Neural progenitor cell (in vitro differentiated cells): ENCODE measurements at regions not wholly inside any gene's neighbourhood (a gene's known extent, or its start where the extent isn't known, plus 50 kb on each side); places are given as distances from the start of the nearest gene placed in this dataset.
A peak's percentile ranks its signal among the peaks of the same experiment; 100 is the strongest.

Source experiments
- DNase-seq: peaks from one replicate; pipeline ENCODE4 v3.0.0-alpha.2; 2016; ENCODE audit warnings: low spot score
- H2AFZ ChIP-seq: fragments of 200-600 bp; sonication (generic); replicated peaks from 2 replicates; pipeline ENCODE4 v1.6.1; 2016; ENCODE audit warnings: antibody characterized with exemption
- H3F3A ChIP-seq: fragments of 200-600 bp; sonication (generic); 2 replicates; pipeline ENCODE4 v1.6.1; 2016; ENCODE audit warnings: antibody characterized with exemption, low read depth
- H3K27ac ChIP-seq: fragments of 200-600 bp; sonication (generic); 2 replicates; pipeline ENCODE4 v1.5.1; 2016; ENCODE audit warnings: mild to moderate bottlenecking
- H3K27me3 ChIP-seq: fragments of 200-600 bp; sonication (generic); 2 replicates; pipeline ENCODE4 v1.6.1; 2016; ENCODE audit warnings: mild to moderate bottlenecking, moderate library complexity
- H3K36me3 ChIP-seq: fragments of 200-600 bp; sonication (generic); 2 replicates; pipeline ENCODE4 v1.5.1; 2016
- H3K4me1 ChIP-seq: fragments of 200-600 bp; sonication (generic); 2 replicates; pipeline ENCODE4 v1.6.1; 2016; ENCODE audit warnings: mixed run types
- H3K4me2 ChIP-seq: fragments of 200-600 bp; sonication (generic); 2 replicates; pipeline ENCODE4 v1.6.1; 2016
- H3K4me3 ChIP-seq: fragments of 200-600 bp; sonication (generic); 2 replicates; pipeline ENCODE4 v1.5.1; 2016
- H3K79me2 ChIP-seq: fragments of 200-600 bp; sonication (generic); 2 replicates; pipeline ENCODE4 v1.6.1; 2016; ENCODE audit warnings: low read depth
- H3K9ac ChIP-seq: fragments of 200-600 bp; sonication (generic); 2 replicates; pipeline ENCODE4 v1.6.1; 2016
- H3K9me3 ChIP-seq: fragments of 200-600 bp; sonication (generic); 2 replicates; pipeline ENCODE4 v1.5.1; 2016; ENCODE audit warnings: low read depth
- H4K20me1 ChIP-seq: fragments of 200-600 bp; sonication (generic); 2 replicates; pipeline ENCODE4 v1.6.1; 2016; ENCODE audit warnings: low read depth
- H3K27ac Mint-ChIP-seq: 3 replicates; pipeline ENCODE4 v1.8.0; 2021; ENCODE audit warnings: mixed read lengths
- H3K27me3 Mint-ChIP-seq: 2 replicates; pipeline ENCODE4 v1.8.0; 2022; ENCODE audit warnings: low read depth, mild to moderate bottlenecking, inconsistent platforms, moderate library complexity, mixed read lengths; ENCODE audit not compliant: insufficient read depth
- H3K36me3 Mint-ChIP-seq: 3 replicates; pipeline ENCODE4 v1.8.0; 2021; ENCODE audit warnings: mixed read lengths
- H3K4me1 Mint-ChIP-seq: 3 replicates; pipeline ENCODE4 v1.8.0; 2021; ENCODE audit warnings: mixed read lengths
- H3K4me3 Mint-ChIP-seq: 3 replicates; pipeline ENCODE4 v1.8.0; 2021; ENCODE audit warnings: mild to moderate bottlenecking, moderate library complexity, mixed read lengths
- H3K9me3 Mint-ChIP-seq: 3 replicates; pipeline ENCODE4 v1.8.0; 2020; ENCODE audit warnings: mixed read lengths
- CTCF ChIP-seq: fragments of 200-600 bp; sonication (generic); IDR thresholded peaks from 2 replicates; pipeline ENCODE4 v1.5.1; 2017; ENCODE audit warnings: antibody characterized with exemption, mild to moderate bottlenecking
- EZH2 ChIP-seq: fragments of 200-600 bp; sonication (generic); IDR thresholded peaks from 2 replicates; pipeline ENCODE4 v1.6.1; 2017; ENCODE audit warnings: antibody characterized with exemption, mild to moderate bottlenecking, moderate library complexity
- EZH2phosphoT487 ChIP-seq: fragments of 200-600 bp; sonication (generic); IDR thresholded peaks from 2 replicates; pipeline ENCODE4 v1.6.1; 2017; ENCODE audit warnings: antibody characterized with exemption

- H3K4me1 ChIP-seq: peaks cover 4% of the 10 kb centered on the region
- Mint-ChIP-seq H3K9me3 (peaks cover 10% of the 10 kb centered on the region), H3K27ac (no peak overlapping the region), H3K4me3 (peak overlapping the region; percentile 13), H3K4me1 (peaks cover 5% of the 10 kb centered on the region), H3K27me3 (peaks cover 3% of the 10 kb centered on the region), H3K36me3 (no peaks in the 10 kb centered on the region)
- H3K27me3 ChIP-seq: no peaks in the 10 kb centered on the region
- no peak overlapping the region for H3K27ac ChIP-seq
- H4K20me1 ChIP-seq: no peaks in the 10 kb centered on the region
- H2AFZ ChIP-seq: no peak overlapping the region
- no peak overlapping the region for H3K4me3 ChIP-seq
- no peaks in the 10 kb centered on the region for H3K36me3 ChIP-seq
- H3K4me2 ChIP-seq: peak overlapping the region; percentile 6
- no peaks in the 10 kb centered on the region for H3K79me2 ChIP-seq
- H3K9me3 ChIP-seq: peaks cover 7% of the 10 kb centered on the region
- TF ChIP-seq EZH2phosphoT487 (no peak), EZH2 (no peak), CTCF (no peak)
- peak; percentile 66 for DNase-seq
- H3K9ac ChIP-seq: no peak overlapping the region
- peaks cover 6% of the 10 kb centered on the region for H3F3A ChIP-seq
Observed at GRCh38 chr11:90774727-90775566, 552.1 kb upstream of the CHORDC1 start.

GRCh38 chr11:90770007-90770406 lies 547.2 kb upstream of the CHORDC1 start:
- Mint-ChIP-seq H3K36me3 (no peaks in the 10 kb centered on the region), H3K4me1 (peaks cover under 1% of the 10 kb centered on the region), H3K27ac (no peak overlapping the region), H3K4me3 (no peak overlapping the region), H3K9me3 (peaks cover 2% of the 10 kb centered on the region), H3K27me3 (no peaks in the 10 kb centered on the region)
- H3K4me2 ChIP-seq: no peak overlapping the region
- no peaks in the 10 kb centered on the region for H3K36me3 ChIP-seq
- H3K27me3 ChIP-seq: no peaks in the 10 kb centered on the region
- no peaks in the 10 kb centered on the region for H4K20me1 ChIP-seq
- peaks cover under 1% of the 10 kb centered on the region for H3F3A ChIP-seq
- peaks cover 4% of the 10 kb centered on the region for H3K4me1 ChIP-seq
- no peak for DNase-seq
- no peak overlapping the region for H3K4me3 ChIP-seq
- TF ChIP-seq CTCF (no peak), EZH2phosphoT487 (no peak), EZH2 (no peak)
- H2AFZ ChIP-seq: no peak overlapping the region
- H3K9ac ChIP-seq: no peak overlapping the region
- no peak overlapping the region for H3K27ac ChIP-seq
- no peaks in the 10 kb centered on the region for H3K9me3 ChIP-seq
- no peaks in the 10 kb centered on the region for H3K79me2 ChIP-seq

GRCh38 chr11:90766121-90766520 lies 543.3 kb upstream of the CHORDC1 start:
- Histone ChIP-seq H3K27ac (no peak overlapping the region), H3F3A (no peaks in the 10 kb centered on the region), H3K36me3 (no peaks in the 10 kb centered on the region), H2AFZ (no peak overlapping the region), H3K4me2 (no peak overlapping the region), H3K27me3 (no peaks in the 10 kb centered on the region), H4K20me1 (no peaks in the 10 kb centered on the region), H3K9me3 (no peaks in the 10 kb centered on the region), H3K4me1 (no peaks in the 10 kb centered on the region), H3K4me3 (no peak overlapping the region), H3K9ac (no peak overlapping the region), H3K79me2 (no peaks in the 10 kb centered on the region)
- Mint-ChIP-seq H3K4me3 (no peak overlapping the region), H3K4me1 (no peaks in the 10 kb centered on the region), H3K36me3 (no peaks in the 10 kb centered on the region), H3K9me3 (no peaks in the 10 kb centered on the region), H3K27me3 (no peaks in the 10 kb centered on the region), H3K27ac (no peak overlapping the region)
- no peak for TF ChIP-seq EZH2
- no peak for TF ChIP-seq CTCF
- TF ChIP-seq EZH2phosphoT487: no peak
- no peak for DNase-seq
